ENCODE measurements at regions not wholly inside any gene's neighbourhood (a gene's known extent, or its start where the extent isn't known, plus 50 kb on each side); places are given as distances from the start of the nearest gene placed in this dataset.
"Not testable (repeated sequence)": the region's sequence is repeated elsewhere in the genome, so short reads cannot be mapped to it uniquely, and the experiment has no call there.

DNA sequence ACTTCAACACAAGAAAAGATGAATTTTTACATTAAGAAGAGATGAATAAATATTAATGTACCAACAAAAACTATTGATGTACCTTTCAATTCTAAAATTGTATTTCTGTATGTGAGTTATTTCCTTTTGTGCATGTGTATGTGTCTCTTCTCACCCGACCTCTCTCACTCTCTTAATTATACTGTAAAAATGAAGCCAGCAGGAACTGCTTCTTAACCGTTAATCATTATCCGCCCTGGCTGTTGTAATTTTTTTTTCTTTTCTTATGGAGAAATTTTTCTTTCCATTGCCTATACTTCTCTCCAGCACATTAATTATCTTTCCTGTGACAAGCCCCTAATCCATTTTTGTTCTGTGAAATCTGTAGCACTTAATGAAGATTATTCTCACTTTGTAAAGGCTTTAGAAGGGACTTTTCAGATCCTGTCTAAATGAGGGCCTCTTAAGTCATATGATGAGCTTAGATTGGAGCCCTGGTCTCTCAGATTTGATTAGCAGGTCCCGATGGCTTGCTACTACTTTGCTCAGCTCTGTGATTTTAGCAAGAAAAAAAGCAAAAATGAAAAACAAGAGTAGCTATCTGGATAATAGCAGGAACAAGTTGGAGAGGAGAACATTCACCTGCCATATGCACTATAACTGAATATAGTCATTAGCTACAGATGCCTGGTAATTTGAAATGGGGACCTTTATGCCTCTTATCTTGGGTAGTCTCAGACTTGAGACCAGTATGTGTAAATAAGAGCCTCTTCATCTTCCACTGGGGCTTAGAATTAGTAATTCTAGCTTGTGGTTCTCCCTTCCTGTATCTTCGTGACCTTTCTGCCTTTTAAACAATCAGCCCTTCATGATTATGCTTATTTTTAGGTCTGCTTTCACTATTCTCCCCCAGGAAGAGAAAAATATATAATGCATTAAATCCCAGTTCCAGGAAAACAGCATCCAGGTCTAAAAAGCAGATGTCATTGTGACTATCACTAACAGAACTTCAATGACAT lies 80.0 kb upstream of the COL1A2 start:
- no peak for DNase-seq (ENCODE audit: low read depth)
- TF ChIP-seq, protein P1, sequence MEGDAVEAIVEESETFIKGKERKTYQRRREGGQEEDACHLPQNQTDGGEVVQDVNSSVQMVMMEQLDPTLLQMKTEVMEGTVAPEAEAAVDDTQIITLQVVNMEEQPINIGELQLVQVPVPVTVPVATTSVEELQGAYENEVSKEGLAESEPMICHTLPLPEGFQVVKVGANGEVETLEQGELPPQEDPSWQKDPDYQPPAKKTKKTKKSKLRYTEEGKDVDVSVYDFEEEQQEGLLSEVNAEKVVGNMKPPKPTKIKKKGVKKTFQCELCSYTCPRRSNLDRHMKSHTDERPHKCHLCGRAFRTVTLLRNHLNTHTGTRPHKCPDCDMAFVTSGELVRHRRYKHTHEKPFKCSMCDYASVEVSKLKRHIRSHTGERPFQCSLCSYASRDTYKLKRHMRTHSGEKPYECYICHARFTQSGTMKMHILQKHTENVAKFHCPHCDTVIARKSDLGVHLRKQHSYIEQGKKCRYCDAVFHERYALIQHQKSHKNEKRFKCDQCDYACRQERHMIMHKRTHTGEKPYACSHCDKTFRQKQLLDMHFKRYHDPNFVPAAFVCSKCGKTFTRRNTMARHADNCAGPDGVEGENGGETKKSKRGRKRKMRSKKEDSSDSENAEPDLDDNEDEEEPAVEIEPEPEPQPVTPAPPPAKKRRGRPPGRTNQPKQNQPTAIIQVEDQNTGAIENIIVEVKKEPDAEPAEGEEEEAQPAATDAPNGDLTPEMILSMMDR (IDR thresholded peaks at IDR 0.05; ENCODE audit: insufficient read depth, low read depth, low read length) = no peak

DNA sequence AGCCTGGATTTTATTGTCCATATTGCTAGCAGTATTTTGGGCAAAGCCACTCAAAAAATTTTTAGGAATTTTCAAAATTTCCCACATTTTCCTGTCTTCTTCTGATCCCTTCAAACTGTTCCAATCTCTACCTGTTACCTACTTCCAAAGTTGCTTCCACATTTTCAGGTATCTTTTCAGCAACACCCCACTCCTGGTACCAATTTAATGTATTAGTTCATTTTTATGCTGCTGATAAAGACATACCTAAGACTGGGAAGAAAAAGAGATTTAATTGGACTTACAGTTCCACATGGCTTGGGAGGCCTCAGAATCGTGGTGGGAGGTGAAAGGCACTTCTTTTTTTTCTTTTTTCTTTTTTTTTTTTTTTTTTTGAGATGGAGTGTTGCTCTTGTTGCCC lies 73.6 kb upstream of the COL1A2 start:
- H3K4me3 ChIP-seq (ENCODE audit: low read depth, low read length); DNase-seq (ENCODE audit: low read depth): not testable (repeated sequence)

More for the DNA sequence above, 80.0 kb upstream of the COL1A2 start:
- H3K4me3 ChIP-seq (ENCODE audit: low read depth, low read length) = no peak overlapping the region

DNA sequence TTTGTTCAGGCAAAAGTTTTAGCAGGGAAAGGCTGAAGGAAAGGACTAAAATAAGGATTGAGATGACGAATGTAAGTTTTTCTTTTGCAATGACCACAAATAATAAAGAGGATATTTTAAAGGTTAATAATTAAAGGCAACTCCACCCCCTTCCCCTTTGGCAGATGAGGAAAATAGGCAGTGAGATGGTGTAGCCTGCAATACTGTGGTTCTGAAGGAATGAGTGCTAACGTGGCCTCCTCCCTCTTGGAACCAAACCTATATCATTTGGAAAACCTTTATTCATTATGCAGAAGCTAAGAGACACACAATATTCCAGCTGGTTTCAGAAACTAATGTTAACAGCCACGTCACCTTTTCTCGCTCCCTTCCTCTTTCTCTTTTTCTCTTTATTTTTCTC lies 70.9 kb upstream of the COL1A2 start:
- TF ChIP-seq, protein P1 (IDR thresholded peaks at IDR 0.05; ENCODE audit: insufficient read depth, low read depth, low read length) = no peak
- H3K4me3 ChIP-seq (ENCODE audit: low read depth, low read length) = no peak overlapping the region
- no peak for DNase-seq (ENCODE audit: low read depth)

DNA sequence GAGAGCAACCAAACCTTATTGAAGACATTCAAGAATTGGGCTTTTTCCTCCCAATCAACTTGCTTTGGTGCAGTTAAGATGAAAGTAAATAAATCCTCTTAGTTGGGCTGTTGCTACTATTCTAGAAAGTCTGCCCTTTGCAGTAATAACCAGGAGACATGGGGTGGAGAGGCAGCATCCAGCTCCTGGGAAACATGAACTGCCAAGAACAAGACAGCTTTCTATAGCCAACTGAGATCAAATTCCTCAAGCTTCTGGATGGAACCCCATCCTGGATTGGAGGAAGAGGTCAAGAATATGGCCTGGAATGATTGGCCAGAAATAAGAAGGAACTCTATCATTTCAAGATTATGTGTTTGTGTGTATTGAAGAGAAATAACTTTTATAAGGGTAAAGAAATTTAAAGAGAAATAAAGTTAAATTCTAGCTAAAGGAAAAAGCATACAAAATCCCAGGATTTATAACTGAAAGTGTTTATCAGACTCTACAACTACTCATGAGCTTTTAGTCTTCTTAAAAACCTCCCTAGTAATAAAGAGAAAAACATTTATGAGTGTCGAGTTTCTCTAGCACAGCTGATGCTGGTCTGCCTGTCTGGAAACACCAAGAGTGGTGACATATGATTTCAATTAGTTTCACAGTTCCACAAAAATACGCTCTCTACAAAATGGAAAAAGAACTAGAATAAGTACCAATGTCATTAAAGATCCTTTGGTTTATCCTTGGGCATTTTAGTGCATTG lies 70.1 kb upstream of the COL1A2 start:
- TF ChIP-seq, protein P1 (IDR thresholded peaks at IDR 0.05; ENCODE audit: insufficient read depth, low read depth, low read length) = no peak
- peak; percentile 54 for DNase-seq (ENCODE audit: low read depth)
- H3K4me3 ChIP-seq (ENCODE audit: low read depth, low read length) = no peak overlapping the region

DNA sequence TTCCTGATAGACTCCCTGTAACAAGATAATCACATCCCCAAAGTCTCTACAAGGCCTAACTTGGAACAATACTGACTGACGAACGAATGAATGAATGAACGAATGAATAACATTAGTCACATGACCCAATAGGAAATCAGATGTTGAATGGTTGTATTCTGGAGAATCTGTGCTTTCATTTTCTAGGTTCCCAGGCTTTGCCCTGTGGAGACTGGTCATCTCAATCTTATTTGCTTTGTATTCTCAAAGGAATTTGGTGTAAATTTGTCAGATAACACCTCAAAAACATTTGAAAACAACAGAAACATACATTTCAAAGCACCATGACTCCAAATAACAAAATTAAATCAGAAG lies 69.6 kb upstream of the COL1A2 start:
- no peak overlapping the region for H3K4me3 ChIP-seq (ENCODE audit: low read depth, low read length)
- TF ChIP-seq, protein P1 (IDR thresholded peaks at IDR 0.05; ENCODE audit: insufficient read depth, low read depth, low read length) = no peak
- DNase-seq (ENCODE audit: low read depth) = no peak

DNA sequence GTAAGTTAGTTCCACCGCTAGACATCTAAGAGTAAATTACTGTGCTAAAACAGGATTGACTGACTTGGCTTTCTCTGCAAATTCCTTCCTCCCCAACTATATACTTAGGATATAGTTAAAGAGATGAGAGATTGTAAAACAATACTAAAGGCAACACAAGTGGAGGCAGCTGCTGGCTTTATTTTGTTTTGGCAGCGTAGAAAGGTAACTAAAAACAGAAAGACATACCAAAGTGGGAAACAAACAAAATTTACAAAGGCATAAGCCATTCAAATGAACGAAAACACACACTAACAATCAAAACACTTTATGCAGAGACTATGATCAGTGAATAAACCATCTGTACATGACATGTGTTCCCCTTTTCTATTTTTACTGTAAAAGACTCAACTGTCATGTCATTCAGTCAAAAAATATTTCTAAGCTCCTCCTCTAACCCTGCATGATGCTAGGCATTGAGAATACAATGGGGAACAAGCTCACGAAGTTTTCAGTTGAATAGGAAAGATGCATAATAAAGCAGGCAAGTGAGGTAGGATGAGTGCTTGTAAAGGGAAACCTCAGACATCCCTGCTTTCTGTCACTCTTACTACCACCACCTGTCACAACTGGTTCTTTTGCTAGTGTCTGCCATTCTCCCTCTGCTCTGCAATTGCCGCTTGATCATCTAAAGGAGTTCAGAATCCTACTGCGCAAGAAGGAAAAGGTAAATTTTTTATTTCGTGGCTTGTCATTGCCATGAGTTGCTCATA lies 64.2 kb upstream of the COL1A2 start:
- H3K4me3 ChIP-seq (ENCODE audit: low read depth, low read length) = no peak overlapping the region
- TF ChIP-seq, protein P1 (IDR thresholded peaks at IDR 0.05; ENCODE audit: insufficient read depth, low read depth, low read length) = no peak
- DNase-seq (ENCODE audit: low read depth) = no peak
